Glutamatergic neuron (in vitro differentiated cells): ENCODE measurements at regions not wholly inside any gene's neighbourhood (a gene's known extent, or its start where the extent isn't known, plus 50 kb on each side); places are given as distances from the start of the nearest gene placed in this dataset.

Experiments used
- DNase-seq: peaks from one replicate; pipeline ENCODE4 v3.0.0; 2022
- H3K27ac Mint-ChIP-seq: one replicate; pipeline ENCODE4 v1.8.0; 2020; ENCODE audit warnings: mild to moderate bottlenecking, mixed read lengths, inconsistent platforms; ENCODE audit not compliant: unreplicated experiment
- H3K27me3 Mint-ChIP-seq: one replicate; pipeline ENCODE4 v1.8.0; 2020; ENCODE audit warnings: mild to moderate bottlenecking, moderate library complexity, mixed read lengths, inconsistent platforms; ENCODE audit not compliant: unreplicated experiment
- H3K36me3 Mint-ChIP-seq: one replicate; pipeline ENCODE4 v1.8.0; 2020; ENCODE audit warnings: mild to moderate bottlenecking, mixed read lengths, inconsistent platforms; ENCODE audit not compliant: unreplicated experiment
- H3K4me1 Mint-ChIP-seq: one replicate; pipeline ENCODE4 v1.8.0; 2020; ENCODE audit warnings: mild to moderate bottlenecking, low read depth, mixed read lengths, inconsistent platforms; ENCODE audit not compliant: unreplicated experiment
- H3K4me3 Mint-ChIP-seq: one replicate; pipeline ENCODE4 v1.8.0; 2020; ENCODE audit warnings: mild to moderate bottlenecking, mixed read lengths, inconsistent platforms; ENCODE audit not compliant: unreplicated experiment
- H3K9me3 Mint-ChIP-seq: one replicate; pipeline ENCODE4 v1.8.0; 2020; ENCODE audit warnings: mild to moderate bottlenecking, moderate library complexity, mixed read lengths, inconsistent platforms; ENCODE audit not compliant: unreplicated experiment
- TF ChIP-seq, protein P1 (sequence below): fragments of 200-600 bp; sonication (generic); IDR thresholded peaks from one replicate; pipeline ENCODE4 v1.5.0; 2021; ENCODE audit not compliant: partially characterized antibody, unreplicated experiment

DNA sequence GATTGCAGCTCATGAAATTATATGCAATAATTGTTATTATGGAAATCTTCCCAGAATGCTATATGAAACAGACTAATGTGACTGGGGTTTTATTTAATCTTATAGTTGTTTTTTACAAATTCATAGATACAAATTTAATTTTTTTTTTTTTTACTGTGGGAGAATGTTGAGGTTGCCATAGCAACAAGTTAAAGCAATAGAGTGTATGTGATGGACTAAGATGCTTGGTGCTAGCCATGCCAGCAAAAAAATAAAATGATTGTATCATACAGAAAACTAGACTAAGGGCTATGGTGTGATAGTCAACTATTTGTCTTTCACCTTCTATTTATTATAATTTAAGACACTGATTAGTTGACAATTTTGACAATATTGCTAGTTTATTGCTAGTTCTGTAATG lies 163.2 kb upstream of the BLID start:
- H3K9me3 Mint-ChIP-seq = no peaks in the 10 kb centered on the region
- peaks cover 7% of the 10 kb centered on the region for H3K4me1 Mint-ChIP-seq
- H3K27ac Mint-ChIP-seq = no peak overlapping the region
- H3K36me3 Mint-ChIP-seq = no peaks in the 10 kb centered on the region
- no peak for DNase-seq
- H3K4me3 Mint-ChIP-seq = no peak overlapping the region
- H3K27me3 Mint-ChIP-seq = no peaks in the 10 kb centered on the region
- TF ChIP-seq, protein P1, sequence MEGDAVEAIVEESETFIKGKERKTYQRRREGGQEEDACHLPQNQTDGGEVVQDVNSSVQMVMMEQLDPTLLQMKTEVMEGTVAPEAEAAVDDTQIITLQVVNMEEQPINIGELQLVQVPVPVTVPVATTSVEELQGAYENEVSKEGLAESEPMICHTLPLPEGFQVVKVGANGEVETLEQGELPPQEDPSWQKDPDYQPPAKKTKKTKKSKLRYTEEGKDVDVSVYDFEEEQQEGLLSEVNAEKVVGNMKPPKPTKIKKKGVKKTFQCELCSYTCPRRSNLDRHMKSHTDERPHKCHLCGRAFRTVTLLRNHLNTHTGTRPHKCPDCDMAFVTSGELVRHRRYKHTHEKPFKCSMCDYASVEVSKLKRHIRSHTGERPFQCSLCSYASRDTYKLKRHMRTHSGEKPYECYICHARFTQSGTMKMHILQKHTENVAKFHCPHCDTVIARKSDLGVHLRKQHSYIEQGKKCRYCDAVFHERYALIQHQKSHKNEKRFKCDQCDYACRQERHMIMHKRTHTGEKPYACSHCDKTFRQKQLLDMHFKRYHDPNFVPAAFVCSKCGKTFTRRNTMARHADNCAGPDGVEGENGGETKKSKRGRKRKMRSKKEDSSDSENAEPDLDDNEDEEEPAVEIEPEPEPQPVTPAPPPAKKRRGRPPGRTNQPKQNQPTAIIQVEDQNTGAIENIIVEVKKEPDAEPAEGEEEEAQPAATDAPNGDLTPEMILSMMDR = no peak

DNA sequence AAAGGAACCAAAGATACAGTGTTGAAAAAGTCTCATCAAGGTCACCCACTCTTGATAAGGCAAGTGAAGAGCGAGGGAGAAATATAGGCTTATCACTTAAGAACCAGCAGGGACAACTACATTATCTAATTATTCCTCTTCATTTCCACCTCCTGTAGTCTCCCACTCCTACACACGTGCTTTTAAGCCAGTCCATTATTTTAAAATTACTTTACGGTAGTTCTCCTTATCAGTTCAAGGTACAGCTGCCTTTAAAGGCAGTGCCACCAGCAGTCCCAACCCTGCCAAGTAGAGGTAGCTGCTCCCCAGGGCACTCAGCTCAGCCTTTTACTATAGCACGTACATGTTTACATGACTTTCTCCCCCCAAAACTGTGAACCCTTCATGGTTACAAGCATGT lies 161.5 kb upstream of the BLID start:
- H3K9me3 Mint-ChIP-seq = no peaks in the 10 kb centered on the region

DNA sequence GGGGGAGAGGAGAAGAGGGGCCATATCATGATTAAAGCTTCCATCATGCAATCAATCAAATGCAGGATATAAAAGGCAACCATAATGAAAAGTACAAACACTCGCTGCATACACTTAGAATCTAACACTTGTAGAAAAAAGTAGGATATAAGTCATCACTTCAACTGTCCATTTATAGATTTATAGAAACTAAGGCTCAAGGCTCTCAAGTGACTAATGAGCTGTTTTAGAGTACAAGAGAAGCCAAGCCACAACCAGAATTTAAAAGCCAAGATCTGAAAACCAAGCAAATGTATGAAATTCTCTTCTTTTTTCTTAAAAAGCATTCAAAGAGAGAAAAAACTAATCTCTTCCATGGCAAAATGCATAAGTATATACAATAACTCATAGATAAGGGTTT lies 160.2 kb upstream of the BLID start:
- DNase-seq = no peak
- H3K4me1 Mint-ChIP-seq = peaks cover 7% of the 10 kb centered on the region
- H3K27ac Mint-ChIP-seq = no peak overlapping the region
- TF ChIP-seq, protein P1 = no peak
- peaks cover 1% of the 10 kb centered on the region for H3K27me3 Mint-ChIP-seq
- no peak overlapping the region for H3K4me3 Mint-ChIP-seq
- no peaks in the 10 kb centered on the region for H3K9me3 Mint-ChIP-seq
- no peaks in the 10 kb centered on the region for H3K36me3 Mint-ChIP-seq

More for the DNA sequence above, 161.5 kb upstream of the BLID start:
- DNase-seq = no peak
- Mint-ChIP-seq H3K36me3 (no peaks in the 10 kb centered on the region), H3K27me3 (peaks cover 1% of the 10 kb centered on the region), H3K27ac (no peak overlapping the region), H3K4me3 (no peak overlapping the region), H3K4me1 (peaks cover 7% of the 10 kb centered on the region)
- TF ChIP-seq, protein P1 = no peak

DNA sequence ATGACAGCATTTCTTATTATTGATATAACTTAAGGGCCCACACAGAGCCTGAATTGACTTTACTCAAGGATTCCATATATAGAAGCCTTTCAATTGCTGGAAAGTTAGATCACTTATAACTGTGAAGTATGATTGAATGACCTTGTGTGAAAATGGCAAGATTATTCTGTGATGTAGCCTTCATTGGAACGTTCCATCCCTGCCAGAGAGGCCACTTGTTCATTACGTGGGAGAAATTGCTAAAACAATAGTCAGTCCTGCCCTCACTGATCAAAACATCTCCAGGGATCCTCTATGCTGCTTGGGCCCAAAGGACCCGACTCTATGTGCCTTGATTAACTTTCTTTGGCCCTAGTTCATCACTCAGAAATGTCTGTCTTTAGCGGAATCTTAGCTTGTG lies 159.5 kb upstream of the BLID start:
- Mint-ChIP-seq H3K27me3 (peaks cover 1% of the 10 kb centered on the region), H3K4me3 (no peak overlapping the region), H3K9me3 (no peaks in the 10 kb centered on the region), H3K27ac (no peak overlapping the region), H3K36me3 (no peaks in the 10 kb centered on the region), H3K4me1 (peaks cover under 1% of the 10 kb centered on the region)
- DNase-seq = no peak
- TF ChIP-seq, protein P1 = no peak

DNA sequence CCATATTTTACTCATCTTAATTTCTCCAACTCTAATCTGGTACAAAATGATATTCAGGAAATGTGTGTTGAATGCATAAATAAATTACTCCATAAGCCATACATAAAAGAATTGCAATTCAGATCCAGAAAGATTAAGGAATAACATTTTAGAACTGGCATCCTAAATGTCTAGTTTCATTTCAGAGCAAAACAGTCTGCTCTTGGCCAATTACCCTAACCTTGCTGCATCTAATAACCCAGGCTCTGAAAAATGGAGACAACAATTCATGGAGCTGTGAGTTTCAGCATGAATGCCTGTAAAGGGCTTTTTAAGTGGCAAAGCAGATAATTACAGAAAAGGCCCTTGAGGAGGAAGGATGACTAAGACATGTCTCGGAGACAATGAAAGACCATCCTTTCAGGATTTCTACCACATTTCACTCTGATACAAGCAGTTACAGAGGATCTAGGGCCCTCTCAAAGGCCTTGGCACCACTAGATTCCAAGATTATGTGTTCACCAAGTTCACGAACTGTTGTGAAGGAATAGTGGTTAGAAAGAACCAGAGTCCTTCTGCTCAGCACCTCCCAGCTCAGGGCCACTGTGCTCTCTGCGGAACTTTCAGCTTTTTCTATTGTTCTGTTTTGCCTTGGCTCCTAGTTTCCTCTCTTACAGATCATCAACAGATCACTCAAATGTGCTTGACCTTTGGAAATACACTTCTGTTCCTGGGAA lies 157.6 kb upstream of the BLID start:
- no peak for DNase-seq
- Mint-ChIP-seq H3K9me3 (no peaks in the 10 kb centered on the region), H3K36me3 (no peaks in the 10 kb centered on the region), H3K4me1 (no peaks in the 10 kb centered on the region), H3K27me3 (peaks cover 1% of the 10 kb centered on the region), H3K27ac (no peak overlapping the region), H3K4me3 (no peak overlapping the region)
- TF ChIP-seq, protein P1 = no peak
